Smooth muscle cell (in vitro differentiated cells): ENCODE measurements at regions not wholly inside any gene's neighbourhood (a gene's known extent, or its start where the extent isn't known, plus 50 kb on each side); places are given as distances from the start of the nearest gene placed in this dataset.

ENCODE experiments used
- DNase-seq: peaks from one replicate; lab custom pipeline; 2025; ENCODE audit not compliant: unreplicated experiment; lab: John Stamatoyannopoulos, UW
- H2AFZ ChIP-seq: fragments of 200-600 bp; sonication (generic); 2 replicates; pipeline ENCODE4 v1.6.0; 2016; ENCODE audit warnings: antibody characterized with exemption, low read depth, mild to moderate bottlenecking
- H3F3A ChIP-seq: fragments of 200-600 bp; sonication (generic); 2 replicates; pipeline ENCODE4 v1.6.0; 2017; ENCODE audit warnings: antibody characterized with exemption, low read depth
- H3K27ac ChIP-seq: fragments of 200-600 bp; sonication (generic); 2 replicates; pipeline ENCODE4 v1.5.1; 2016; ENCODE audit warnings: low read depth, mild to moderate bottlenecking
- H3K27me3 ChIP-seq: fragments of 200-600 bp; sonication (generic); 2 replicates; pipeline ENCODE4 v1.6.1; 2016; ENCODE audit warnings: low read depth, mild to moderate bottlenecking
- H3K36me3 ChIP-seq: fragments of 200-600 bp; sonication (generic); 2 replicates; pipeline ENCODE4 v1.5.1; 2016; ENCODE audit warnings: low read depth
- H3K4me1 ChIP-seq: fragments of 200-600 bp; sonication (generic); 2 replicates; pipeline ENCODE4 v1.5.1; 2016; ENCODE audit warnings: low read depth
- H3K4me2 ChIP-seq: fragments of 200-600 bp; sonication (generic); 2 replicates; pipeline ENCODE4 v1.6.0; 2016; ENCODE audit warnings: mild to moderate bottlenecking
- H3K4me3 ChIP-seq: fragments of 200-600 bp; sonication (generic); 2 replicates; pipeline ENCODE4 v1.5.1; 2016; ENCODE audit warnings: mild to moderate bottlenecking
- H3K79me2 ChIP-seq: fragments of 200-600 bp; sonication (generic); 2 replicates; pipeline ENCODE4 v1.6.0; 2016; ENCODE audit warnings: low read depth, mild to moderate bottlenecking
- H3K9ac ChIP-seq: fragments of 200-600 bp; sonication (generic); 2 replicates; pipeline ENCODE4 v1.6.0; 2016; ENCODE audit warnings: low read depth
- H3K9me3 ChIP-seq: fragments of 200-600 bp; sonication (generic); replicated peaks from 2 replicates; pipeline ENCODE4 v1.5.1; 2016; ENCODE audit warnings: low read depth
- H4K20me1 ChIP-seq: fragments of 200-600 bp; sonication (generic); 2 replicates; pipeline ENCODE4 v1.6.0; 2016; ENCODE audit warnings: low read depth
- CTCF ChIP-seq: fragments of 200-600 bp; sonication (generic); IDR thresholded peaks from 2 replicates; pipeline ENCODE4 v1.5.1; 2017; ENCODE audit warnings: borderline replicate concordance, mild to moderate bottlenecking, antibody characterized with exemption; ENCODE audit not compliant: insufficient read depth, poor library complexity, severe bottlenecking
- WGBS: methylation state at CpG from one replicate; pipeline ENCODE4 v1.1.7; 2016; ENCODE audit warnings: low lambda C conversion rate; 5-methylcytosine and 5-hydroxymethylcytosine counted together

- no peaks in the 10 kb centered on the region for H4K20me1 ChIP-seq
- H3K79me2 ChIP-seq = no peaks in the 10 kb centered on the region
- H3K27ac ChIP-seq = no peak overlapping the region
- no peak overlapping the region for H3K9ac ChIP-seq
- H3F3A ChIP-seq = no peaks in the 10 kb centered on the region
- no peak overlapping the region for H3K4me3 ChIP-seq
- no peaks in the 10 kb centered on the region for H3K36me3 ChIP-seq
- no peak overlapping the region for H2AFZ ChIP-seq
- no peak overlapping the region for H3K4me2 ChIP-seq
- DNase-seq = no peak
- no peak for TF ChIP-seq CTCF
- no peaks in the 10 kb centered on the region for H3K9me3 ChIP-seq
- no peaks in the 10 kb centered on the region for H3K4me1 ChIP-seq
- H3K27me3 ChIP-seq = no peaks in the 10 kb centered on the region
These were observed 156.6 kb upstream of the TLL1 start for GRCh38 chr4:165716472-165716871.

- Histone ChIP-seq H3K79me2 (no peaks in the 10 kb centered on the region), H3F3A (no peaks in the 10 kb centered on the region), H2AFZ (no peak overlapping the region), H3K4me1 (no peaks in the 10 kb centered on the region), H3K27me3 (no peaks in the 10 kb centered on the region), H3K27ac (no peak overlapping the region), H3K36me3 (no peaks in the 10 kb centered on the region), H4K20me1 (no peaks in the 10 kb centered on the region), H3K9ac (no peak overlapping the region), H3K4me2 (no peak overlapping the region), H3K9me3 (no peaks in the 10 kb centered on the region), H3K4me3 (no peak overlapping the region)
- no peak for DNase-seq
- 95% methylated on average over 8 of the region's 8 CpGs for WGBS
- no peak for TF ChIP-seq CTCF
These were observed 154.4 kb upstream of the TLL1 start for GRCh38 chr4:165718660-165719059.

- no peaks in the 10 kb centered on the region for H3K79me2 ChIP-seq
- H3F3A ChIP-seq = no peaks in the 10 kb centered on the region
- H3K27ac ChIP-seq = no peak overlapping the region
- DNase-seq = no peak
- H3K9ac ChIP-seq = no peak overlapping the region
- H3K4me1 ChIP-seq = no peaks in the 10 kb centered on the region
- H3K9me3 ChIP-seq = no peaks in the 10 kb centered on the region
- no peaks in the 10 kb centered on the region for H4K20me1 ChIP-seq
- no peaks in the 10 kb centered on the region for H3K36me3 ChIP-seq
- TF ChIP-seq CTCF = no peak
- H2AFZ ChIP-seq = no peak overlapping the region
- WGBS = 89% methylated on average over 2 of the region's 2 CpGs
- no peak overlapping the region for H3K4me2 ChIP-seq
- no peak overlapping the region for H3K4me3 ChIP-seq
- H3K27me3 ChIP-seq = no peaks in the 10 kb centered on the region
These were observed 152.5 kb upstream of the TLL1 start for GRCh38 chr4:165720411-165721082.

GRCh38 chr4:165721815-165722214, 151.2 kb upstream of the TLL1 start:
- Histone ChIP-seq H3F3A (no peaks in the 10 kb centered on the region), H3K79me2 (no peaks in the 10 kb centered on the region), H3K4me3 (no peak overlapping the region), H3K4me2 (no peak overlapping the region), H2AFZ (no peak overlapping the region), H3K27ac (no peak overlapping the region), H3K9ac (no peak overlapping the region), H3K4me1 (no peaks in the 10 kb centered on the region), H3K36me3 (no peaks in the 10 kb centered on the region), H3K27me3 (no peaks in the 10 kb centered on the region), H3K9me3 (no peaks in the 10 kb centered on the region), H4K20me1 (no peaks in the 10 kb centered on the region)
- 85% methylated on average over 4 of the region's 4 CpGs for WGBS
- no peak for DNase-seq
- no peak for TF ChIP-seq CTCF
